ENCODE measurements at regions not wholly inside any gene's neighbourhood (a gene's known extent, or its start where the extent isn't known, plus 50 kb on each side); places are given as distances from the start of the nearest gene placed in this dataset.

GRCh38 chr7:54680377-54681005 lies 78.5 kb downstream of the SEC61G start:
- no peak overlapping the region for H3K4me2 ChIP-seq (ENCODE audit: control insufficient read depth, insufficient read depth)
- ATAC-seq, result no peak
- H3K27me3 ChIP-seq (replicated peaks in 1 of 2; ENCODE audit: control insufficient read depth in 2 of 2, insufficient read depth in 2 of 2, low read length in 1 of 2), result no peaks in the 10 kb centered on the region
- H4K20me1 ChIP-seq (ENCODE audit: control insufficient read depth, insufficient read depth), result no peaks in the 10 kb centered on the region
- RAD21 ChIA-PET (ENCODE audit: unreplicated experiment), result no interaction called here
- no peak overlapping the region for H3K4me3 ChIP-seq
- 33% methylated on average over 4 of the region's 4 CpGs for WGBS (ENCODE audit: insufficient coverage, insufficient replicate concordance, low lambda C conversion rate, missing lambda C conversion rate)
- H3K9ac ChIP-seq (ENCODE audit: control insufficient read depth, insufficient read depth, low read length), result no peak overlapping the region
- TF ChIP-seq HDAC2 (IDR thresholded peaks at IDR 0.05) (no peak), TARDBP (IDR thresholded peaks at IDR 0.05; ENCODE audit: borderline replicate concordance) (no peak), POLR2AphosphoS5 (IDR thresholded peaks at IDR 0.05; ENCODE audit: low read length) (no peak), RUNX3 (IDR thresholded peaks at IDR 0.05; ENCODE audit: low read length) (no peak), STAT1 (conservative IDR thresholded peaks at IDR 0.05) (no peak), CBX3 (IDR thresholded peaks at IDR 0.05; ENCODE audit: borderline replicate concordance, low read depth) (no peak), SREBF1 (IDR thresholded peaks at IDR 0.05; ENCODE audit: low read length) (no peak), NFIC (IDR thresholded peaks at IDR 0.05; ENCODE audit: low read depth, low read length) (no peak), ZBTB40 (IDR thresholded peaks at IDR 0.05; ENCODE audit: borderline replicate concordance) (no peak), GABPA (IDR thresholded peaks at IDR 0.05; ENCODE audit: low read depth) (no peak), NR2C1 (IDR thresholded peaks at IDR 0.05) (no peak), BCL3 (IDR thresholded peaks at IDR 0.05; ENCODE audit: borderline replicate concordance, insufficient read depth, low read depth, low read length, poor library complexity, severe bottlenecking) (no peak), ELK1 (IDR thresholded peaks at IDR 0.05; ENCODE audit: low read depth, low read length) (no peak), LARP7 (IDR thresholded peaks at IDR 0.05) (no peak)
- CTCF ChIA-PET, result no interaction called here
- FAIRE-seq, result no peak
- no peaks in the 10 kb centered on the region for H3K4me1 ChIP-seq (ENCODE audit: control insufficient read depth, insufficient read depth, low read length)
- no peak overlapping the region for H2AFZ ChIP-seq (ENCODE audit: control insufficient read depth, low read depth, low read length)
- H3K36me3 ChIP-seq (ENCODE audit: control insufficient read depth in 2 of 2, insufficient read depth in 2 of 2, low read length in 1 of 2), result no peaks in the 10 kb centered on the region
- BruUV-seq (replicated peaks), result no TSS peak
- no peak overlapping the region for H3K27ac ChIP-seq (ENCODE audit: control insufficient read depth, insufficient read depth)
- no peak for DNase-seq (ENCODE audit: low read depth, low spot score)
- no peaks in the 10 kb centered on the region for H3K79me2 ChIP-seq (ENCODE audit: control insufficient read depth, insufficient read depth, low read length)
- SMC1A ChIA-PET (ENCODE audit: uncharacterized antibody, unreplicated experiment), result interaction anchor here (1.4 kb wide), 1 partner anchor 55 kb away, joined by 3 read pairs; no protein-coding TSS in a partner anchor
- in situ Hi-C loops (cut with MboI) (no loop called here), intact Hi-C loops (cut with micrococcal nuclease; ENCODE audit: unreplicated experiment) (no loop called here)
- POLR2A ChIA-PET, result no interaction called here
- no peaks in the 10 kb centered on the region for H3K9me3 ChIP-seq (replicated peaks; ENCODE audit: control insufficient read depth, insufficient read depth, low read length)

Measured in GM12878 (cell line).